HTR-8/SVneo (cell line): ENCODE measurements at regions not wholly inside any gene's neighbourhood (a gene's known extent, or its start where the extent isn't known, plus 50 kb on each side); places are given as distances from the start of the nearest gene placed in this dataset.

Source experiments
- DNase-seq: peaks from one replicate; pipeline ENCODE4 v3.0.0; 2011; ENCODE audit warnings: low spot score, mixed read lengths; ENCODE audit not compliant: insufficient read length
- FAIRE-seq: peaks from 2 replicates; lab custom pipeline; 2011; peaks lifted over from hg19 to GRCh38; lab: Jason Lieb, UNC

DNA sequence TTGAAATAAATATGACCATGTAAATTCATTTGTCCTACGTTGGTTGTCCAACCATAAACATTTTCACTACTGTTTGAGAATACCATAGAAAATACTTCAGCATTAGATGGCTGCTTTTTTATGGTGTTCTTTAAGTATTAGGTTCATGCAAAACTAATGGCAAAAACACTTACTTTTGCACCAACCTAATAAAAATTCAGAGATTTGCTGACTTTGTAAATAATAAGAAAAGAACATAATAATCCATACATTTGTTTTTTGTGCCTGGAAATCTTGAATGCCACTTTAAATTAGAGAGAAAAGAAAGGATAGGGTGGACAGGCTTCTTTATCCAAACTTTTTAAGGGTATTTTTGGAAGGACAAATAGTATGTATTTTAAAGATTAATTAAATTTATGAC is 719.7 kb upstream of the TYRP1 start:
- no peak for FAIRE-seq

DNA sequence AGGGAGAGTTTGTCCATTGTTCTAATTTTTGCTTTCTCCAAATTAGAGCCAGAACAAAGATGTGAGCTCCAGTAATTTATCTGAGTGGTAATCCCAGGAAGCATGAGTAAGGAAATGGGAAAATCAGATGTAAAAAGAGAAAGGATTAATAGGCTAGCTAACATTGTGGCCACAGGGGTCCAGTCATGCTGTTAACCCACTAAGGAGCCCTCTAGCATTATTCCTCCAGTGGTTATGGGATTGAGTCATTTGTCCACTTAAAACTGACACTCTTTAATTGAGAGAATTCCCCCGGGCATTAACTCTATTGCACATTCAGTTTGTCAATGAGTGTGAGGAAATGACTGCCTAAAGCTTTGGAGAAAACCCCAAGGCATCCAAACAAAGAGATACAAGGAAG is 700.3 kb upstream of the TYRP1 start:
- FAIRE-seq, result no peak

More for the DNA sequence above, 719.7 kb upstream of the TYRP1 start:
- no peak for DNase-seq

DNA sequence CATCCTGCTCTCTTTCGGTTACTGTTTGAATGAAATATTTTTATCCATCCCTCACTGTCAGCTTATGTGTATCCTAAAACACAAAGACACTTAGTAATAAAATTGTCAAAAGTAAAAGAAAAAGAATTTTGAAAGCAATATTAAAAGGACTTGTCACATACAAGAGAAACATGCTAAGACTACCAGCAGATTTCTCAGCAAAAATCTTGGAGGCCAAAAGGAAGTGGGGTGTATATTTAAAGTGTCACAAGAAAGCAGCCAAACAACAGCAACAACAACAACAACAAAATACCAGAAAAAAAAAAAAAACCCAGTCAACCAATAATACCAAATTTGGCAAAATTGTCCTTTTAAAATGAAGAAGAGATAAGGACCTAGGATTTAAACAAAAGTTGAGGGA is 678.7 kb upstream of the TYRP1 start:
- FAIRE-seq, result no peak
- DNase-seq, result no peak

More for the DNA sequence above, 700.3 kb upstream of the TYRP1 start:
- DNase-seq, result no peak

DNA sequence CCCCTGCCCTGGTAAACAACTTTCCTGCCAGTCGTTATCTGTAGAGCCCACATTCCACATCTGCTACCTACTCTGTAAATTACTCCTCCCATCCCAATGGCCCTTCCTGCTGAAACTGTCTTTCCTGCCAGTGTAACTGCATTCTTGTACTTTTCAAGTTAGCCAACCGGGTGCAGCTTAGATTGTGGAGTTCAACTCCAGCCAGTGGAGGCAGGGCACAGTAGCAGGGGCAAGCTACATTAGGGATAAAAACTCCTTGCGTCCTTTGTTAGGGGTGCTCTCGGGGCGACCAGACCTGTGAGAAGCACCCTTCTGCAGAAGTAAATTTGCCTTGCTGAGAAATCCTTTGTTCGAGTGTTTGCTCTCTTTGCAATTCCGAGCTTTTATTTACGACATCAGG is 639.0 kb upstream of the TYRP1 start:
- FAIRE-seq (no peak), DNase-seq (no peak)

DNA sequence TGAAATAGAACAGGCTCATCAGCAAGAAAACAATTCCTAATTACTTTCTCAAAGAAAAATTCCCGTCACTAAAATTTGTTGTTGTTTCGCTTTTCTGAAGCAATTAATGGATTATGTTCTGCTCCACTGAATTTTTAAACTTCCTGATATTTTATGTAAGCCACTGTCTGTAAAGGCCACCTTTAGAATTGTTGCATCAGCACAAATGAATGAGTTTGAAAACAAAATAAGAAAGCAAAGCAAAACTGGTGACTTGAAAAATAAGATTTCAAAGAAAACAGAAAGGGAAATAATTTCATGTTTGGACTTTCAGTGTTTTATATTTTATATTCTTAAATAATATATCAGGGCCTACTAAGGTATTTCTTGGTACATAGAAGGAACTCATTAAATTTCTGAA is 636.3 kb upstream of the TYRP1 start:
- DNase-seq (no peak), FAIRE-seq (no peak)

DNA sequence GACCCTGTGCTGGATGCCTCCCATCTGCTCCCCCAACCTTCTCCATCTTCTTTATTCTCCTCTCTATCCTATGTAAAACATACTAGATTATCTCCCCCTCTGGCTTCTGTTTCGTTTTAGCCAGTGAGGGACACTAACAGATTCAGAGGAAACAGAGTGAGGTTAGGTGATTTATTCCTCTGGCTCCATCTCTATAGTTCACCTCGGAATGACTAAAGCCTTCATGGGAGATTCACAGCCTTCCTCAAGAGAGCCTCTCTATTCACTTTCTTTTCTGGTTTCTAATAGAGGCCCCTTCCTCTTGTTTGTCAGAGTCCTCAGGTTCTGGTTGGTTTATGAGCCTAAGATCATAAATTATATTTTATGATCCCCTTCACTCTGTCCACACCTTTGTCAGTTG is 633.1 kb upstream of the TYRP1 start:
- no peak for FAIRE-seq
- DNase-seq, result no peak

DNA sequence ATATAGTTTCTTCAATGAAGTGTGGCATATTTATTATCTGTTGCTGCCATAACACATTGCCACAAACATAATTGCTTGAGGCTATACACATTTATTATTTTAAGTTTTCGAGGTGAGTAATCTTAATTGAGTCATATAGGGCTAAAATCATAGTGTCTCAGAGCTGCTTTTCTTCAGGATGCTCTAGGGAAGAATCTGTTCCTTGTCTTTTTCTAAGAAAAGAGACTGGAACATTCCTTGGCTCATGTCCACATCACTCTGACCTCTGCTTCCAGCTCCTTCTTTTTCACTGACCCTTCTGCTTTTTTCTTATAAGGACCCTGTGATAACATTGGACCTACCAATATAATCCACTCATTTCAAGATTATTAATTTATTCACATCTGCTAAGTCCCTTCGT is 632.4 kb upstream of the TYRP1 start:
- no peak for FAIRE-seq
- no peak for DNase-seq

DNA sequence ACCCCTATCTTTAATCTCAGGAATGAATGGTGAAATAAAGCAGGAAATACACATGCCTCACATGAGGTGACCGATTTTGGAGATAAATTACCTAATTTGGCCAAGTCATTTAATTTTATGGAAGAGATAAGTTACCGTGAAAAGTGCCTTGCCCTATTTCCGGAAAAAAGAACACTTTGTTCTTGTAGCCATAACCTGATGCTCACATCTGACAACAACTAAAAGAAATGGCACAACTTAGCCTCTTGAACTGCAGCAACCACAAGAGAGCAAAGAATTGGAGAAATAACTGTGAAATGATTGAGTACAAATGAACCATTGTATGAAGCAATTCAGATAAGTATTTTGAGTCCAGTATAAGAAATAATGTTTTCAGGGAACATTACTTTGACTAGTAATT is 628.1 kb upstream of the TYRP1 start:
- DNase-seq, result no peak
- FAIRE-seq, result no peak

DNA sequence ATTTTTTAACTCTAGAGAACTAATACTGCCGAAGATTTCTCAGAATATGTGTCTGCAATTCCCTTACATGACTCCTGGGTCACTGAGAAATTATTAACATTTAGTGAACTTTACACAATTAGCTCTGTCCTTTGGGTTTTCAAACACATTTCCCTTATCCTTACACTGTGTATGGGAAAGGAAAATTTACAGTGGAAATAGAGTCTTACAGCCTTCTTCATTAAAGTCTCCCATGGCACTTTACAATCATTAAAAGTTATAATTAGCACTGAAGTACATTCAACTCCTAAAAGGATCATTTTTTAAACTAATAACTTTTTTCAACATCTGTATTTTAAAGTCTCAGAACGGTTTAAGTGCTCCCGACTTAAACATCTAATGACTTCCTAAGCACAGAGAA is 627.5 kb upstream of the TYRP1 start:
- FAIRE-seq, result no peak
- DNase-seq, result no peak

DNA sequence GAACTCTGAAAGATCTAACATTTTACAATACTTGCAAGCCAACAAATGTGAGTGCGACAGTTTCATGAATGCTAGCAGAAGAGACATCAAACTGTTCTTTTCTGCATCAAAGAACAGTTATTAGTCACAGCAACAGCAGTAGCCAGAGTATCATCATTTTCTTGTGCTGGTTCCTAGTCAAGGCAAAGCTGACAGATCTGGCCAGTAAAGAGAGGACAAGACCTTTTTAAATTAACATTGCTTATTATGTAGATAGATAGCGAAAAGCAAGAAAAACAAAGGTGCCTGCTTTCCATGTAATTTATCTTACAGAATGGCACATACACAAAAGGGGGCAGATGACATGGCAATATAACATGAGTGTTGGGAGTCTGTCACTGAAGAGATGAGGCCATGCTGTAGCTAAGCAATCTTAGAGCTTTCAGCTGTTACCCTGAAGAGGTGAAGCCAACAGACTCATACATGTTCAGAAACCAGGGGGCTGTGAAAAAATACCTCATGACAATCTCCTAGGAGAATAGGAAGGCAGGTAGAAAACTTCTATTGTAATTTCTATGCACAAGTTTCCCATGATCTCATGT is 626.6 kb upstream of the TYRP1 start:
- DNase-seq (no peak), FAIRE-seq (no peak)

DNA sequence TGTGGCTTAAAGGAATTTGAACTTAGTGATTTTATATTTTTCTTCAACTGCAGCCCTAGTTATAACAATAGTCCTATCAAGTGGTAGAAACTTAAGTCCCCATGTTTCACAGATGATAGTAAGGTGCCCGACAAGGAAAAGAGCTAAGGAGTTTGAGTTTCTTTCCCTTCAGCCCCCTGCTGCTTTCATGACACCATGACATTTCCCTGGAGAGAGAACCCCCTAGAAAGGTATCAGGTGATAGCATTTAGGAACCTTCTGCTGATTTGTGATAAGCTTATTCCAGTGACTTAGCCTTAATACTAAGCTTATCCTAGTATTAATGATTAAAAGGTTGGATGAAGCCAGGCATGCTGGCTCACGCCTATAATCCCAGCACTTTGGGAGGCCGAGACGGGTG is 623.8 kb upstream of the TYRP1 start:
- DNase-seq (no peak), FAIRE-seq (no peak)

DNA sequence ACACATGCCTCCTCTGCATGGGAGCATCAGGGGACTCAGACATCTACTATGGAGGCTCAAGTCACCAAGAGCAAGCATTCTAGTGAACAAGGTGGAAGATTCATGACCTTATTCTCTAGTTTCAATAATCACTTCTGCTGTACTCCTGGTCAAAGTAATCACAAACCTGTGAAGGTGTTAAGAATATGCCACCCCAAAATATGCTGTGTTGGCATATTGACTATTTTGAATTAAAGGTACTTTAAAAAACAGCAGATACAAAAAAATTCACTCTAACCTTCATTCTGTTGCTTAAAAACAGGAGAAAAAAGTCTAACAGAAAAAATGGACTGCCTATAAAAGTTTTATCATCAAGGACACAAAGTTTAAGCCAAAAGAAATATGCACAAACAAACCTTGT is 607.8 kb upstream of the TYRP1 start:
- FAIRE-seq, result no peak

DNA sequence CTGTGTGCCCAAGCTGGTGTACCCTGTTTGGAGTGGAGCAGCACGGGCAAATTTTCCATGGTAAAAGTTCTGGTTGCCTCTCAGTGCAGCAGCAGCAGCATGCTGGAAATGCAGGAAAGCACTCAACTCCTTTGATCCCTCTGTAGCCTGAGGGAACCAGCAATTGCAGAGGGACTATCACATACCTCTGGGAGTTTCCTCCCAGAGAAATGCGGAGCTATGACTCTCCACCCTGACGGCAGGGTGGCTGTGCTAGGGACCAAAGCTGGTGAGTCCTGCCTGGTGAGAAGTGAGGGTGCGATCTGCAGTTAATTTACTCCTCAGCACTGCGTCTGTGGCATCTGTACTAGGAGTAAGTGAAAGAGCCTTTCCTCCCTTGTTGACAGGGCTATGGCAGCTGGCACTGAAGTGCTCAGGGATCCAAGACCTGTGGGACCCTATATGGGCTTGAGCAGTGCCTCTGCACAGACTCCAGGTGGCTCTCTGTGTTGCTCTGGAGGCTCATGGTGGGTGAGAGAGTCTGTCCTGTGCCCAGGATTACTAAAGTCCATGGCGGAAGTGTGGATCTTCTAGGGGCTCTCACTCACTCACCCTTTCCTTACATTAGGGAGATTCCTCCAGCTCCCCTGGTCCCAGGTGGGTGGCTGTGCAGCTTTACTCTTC is 601.2 kb upstream of the TYRP1 start:
- FAIRE-seq (no peak), DNase-seq (no peak)

More for the DNA sequence above, 607.8 kb upstream of the TYRP1 start:
- no peak for DNase-seq

DNA sequence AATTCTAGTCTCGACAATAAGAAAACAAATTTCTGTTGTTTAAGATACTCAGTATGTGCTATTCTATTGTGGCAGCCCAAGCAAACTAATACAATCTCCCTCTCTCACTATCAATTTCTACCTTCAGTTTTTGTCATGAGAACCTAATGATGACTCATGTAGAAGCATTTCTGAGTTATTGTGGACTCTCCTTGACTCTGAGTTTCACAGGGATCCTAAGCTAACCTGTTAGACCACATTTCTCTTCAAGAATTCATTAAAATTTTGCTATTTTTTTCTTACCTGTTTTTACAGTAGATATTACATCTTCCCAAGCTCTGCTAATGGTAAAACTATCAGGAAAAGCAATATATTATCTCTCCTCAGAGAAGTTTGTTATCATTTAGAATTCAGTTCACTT is 599.1 kb upstream of the TYRP1 start:
- FAIRE-seq, result no peak

DNA sequence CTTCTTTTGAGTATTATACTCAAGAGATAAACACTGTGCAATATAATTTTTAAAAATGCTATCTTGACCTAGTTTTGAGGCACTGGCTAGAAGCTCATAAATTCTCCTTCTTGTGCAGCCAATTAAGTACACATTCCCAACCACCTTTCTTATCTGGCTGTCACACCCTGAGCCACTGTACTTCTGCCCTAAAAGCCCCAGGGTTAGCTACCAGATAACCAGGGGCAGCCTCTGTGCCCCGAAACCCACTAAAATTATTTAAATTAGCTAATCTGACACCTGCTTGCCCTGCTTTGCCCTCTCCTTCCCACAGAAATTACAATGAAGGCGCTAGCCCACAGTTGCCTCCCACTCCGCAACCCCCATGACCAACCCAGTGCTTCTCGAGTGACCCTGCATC is 597.3 kb upstream of the TYRP1 start:
- FAIRE-seq, result no peak

More for the DNA sequence above, 599.1 kb upstream of the TYRP1 start:
- no peak for DNase-seq

DNA sequence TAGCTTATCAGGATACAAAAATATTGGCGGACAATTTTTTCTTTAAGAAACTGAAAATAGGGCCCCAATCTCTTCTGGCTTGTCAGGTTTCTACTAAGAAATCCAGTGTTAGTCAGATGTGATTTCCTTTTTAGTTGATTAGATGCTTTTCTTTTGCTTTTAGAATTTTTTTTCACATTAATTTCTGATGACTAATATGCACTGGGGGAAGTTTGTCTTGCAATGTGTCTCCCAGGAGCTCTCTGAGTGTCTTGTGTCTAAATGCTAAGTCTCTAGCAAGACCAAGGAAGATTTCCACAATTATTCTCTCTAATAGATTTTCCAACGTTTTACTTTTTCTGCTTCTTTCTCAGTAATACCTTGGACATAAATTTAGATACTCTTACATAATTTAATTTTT is 559.8 kb upstream of the TYRP1 start:
- no peak for FAIRE-seq
- no peak for DNase-seq

More for the DNA sequence above, 597.3 kb upstream of the TYRP1 start:
- DNase-seq, result no peak

DNA sequence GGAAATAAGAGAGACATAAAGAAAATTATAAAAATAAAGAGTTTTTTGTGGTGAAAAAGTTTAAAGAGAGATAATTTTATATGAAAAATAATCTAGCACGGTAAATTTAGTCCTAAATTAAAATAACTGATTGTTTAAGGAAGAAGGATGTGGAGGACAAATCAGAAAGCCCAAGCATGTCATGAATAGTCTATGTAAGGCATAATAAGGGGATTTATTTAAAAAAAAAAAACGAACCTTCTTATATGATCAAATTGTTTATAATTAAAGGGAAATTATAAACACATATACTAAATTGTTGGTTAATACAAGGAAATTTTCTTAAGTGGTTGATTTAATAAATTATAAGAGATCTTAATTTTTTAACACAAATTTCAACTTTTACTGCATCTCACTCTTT is 551.8 kb upstream of the TYRP1 start:
- DNase-seq (no peak), FAIRE-seq (no peak)

DNA sequence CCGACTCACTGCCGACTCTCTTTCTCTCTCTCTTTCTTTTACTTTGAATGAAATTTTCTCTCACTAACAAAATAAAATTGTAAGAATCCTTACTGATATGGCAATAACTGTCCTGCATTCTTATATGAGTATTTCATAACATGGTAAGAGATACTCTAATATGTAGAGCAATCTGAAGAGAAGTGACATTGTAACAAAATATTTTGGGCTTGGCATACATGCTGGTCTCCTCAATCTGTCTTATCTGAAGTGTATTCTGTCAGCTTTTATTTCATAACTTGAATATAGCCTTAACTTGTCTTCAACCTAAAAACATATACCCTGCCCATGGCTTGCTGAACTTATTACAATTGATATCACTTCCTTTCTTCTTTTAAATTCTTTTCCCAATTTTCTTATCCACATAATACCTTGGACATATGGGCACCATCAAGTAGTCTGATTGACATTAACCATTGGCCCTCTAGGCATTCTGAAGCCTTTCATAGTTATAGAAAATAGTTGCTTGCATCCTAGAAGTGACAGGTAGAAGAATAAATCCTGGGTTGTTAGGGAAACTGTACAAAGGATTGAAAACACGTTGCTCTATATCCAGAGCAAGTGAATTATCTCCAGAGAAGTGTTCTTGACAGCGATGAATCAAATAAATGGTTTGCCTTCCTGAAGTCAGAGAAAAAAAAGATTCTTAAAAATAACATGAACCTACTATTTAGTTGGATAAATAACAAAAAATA is 537.6 kb upstream of the TYRP1 start:
- FAIRE-seq, result no peak
- DNase-seq, result no peak

DNA sequence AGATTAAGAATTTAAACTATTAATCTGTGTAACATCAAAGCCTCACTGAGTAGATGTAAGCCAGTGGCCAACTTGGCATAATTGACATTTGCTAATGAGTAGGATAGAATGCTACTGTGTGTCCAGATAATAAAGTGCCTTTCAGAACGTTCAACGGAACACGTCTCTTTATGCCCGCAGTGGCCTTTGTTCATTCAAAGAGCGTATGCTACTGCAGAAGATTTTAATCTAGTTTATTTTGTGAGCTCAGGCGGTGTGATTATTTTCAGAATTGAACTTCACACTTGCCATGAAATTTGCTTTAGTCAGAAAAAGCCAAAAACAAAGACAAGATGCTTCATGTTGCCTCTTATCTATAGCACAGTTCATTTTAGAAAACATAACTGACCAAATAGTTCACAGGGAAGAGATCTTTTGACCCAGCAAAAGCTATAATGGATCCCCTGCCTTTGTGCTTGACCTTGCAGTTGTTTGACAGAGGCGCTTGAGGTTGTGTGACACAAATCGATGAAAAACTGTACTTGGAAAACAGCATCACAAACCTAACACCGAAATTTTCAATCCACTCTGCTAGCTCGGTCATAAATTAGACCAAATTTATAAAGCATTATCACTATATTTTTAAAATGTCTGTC is 530.9 kb upstream of the TYRP1 start:
- FAIRE-seq (no peak), DNase-seq (no peak)

DNA sequence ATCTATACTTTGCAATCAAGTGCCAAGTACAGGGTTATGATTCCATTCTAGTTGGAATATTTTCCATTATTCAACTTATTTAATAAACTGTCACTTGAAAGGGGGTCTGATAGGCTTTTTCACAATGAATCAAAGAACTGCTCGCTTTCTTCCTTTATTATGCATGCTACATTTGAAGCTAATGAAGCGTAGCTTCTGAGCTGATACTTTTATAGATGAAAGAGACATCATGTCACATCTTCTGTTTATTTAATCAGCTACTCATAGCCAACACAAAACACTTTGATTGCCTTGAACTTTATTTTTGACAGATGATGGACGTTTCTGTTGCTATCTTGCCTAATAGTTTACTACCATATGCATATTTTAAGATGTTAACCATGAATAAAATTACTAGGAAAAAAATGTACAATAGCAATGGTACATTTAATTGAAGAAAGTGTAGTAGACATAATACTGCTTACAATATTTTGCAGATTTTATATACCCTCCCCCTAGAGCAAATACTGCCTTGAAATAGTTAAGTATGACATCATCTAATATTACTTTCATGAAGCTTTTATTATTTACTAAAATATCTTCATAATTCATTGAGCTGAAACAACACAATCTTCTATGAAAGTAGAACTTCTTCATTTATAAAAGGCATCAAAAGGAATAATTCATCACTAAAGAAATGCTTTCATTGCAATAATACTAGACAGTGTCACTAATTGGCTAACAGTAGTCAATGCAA is 529.3 kb upstream of the TYRP1 start:
- no peak for FAIRE-seq
- no peak for DNase-seq
